Activated T-cell treated with anti-CD3 and anti-CD28 coated beads, Interleukin-2, amount 50 U/mL, for 4 hours (primary cell): ENCODE measurements at regions not wholly inside any gene's neighbourhood (a gene's known extent, or its start where the extent isn't known, plus 50 kb on each side); places are given as distances from the start of the nearest gene placed in this dataset.
A peak's percentile ranks its signal among the peaks of the same experiment; 100 is the strongest.

Source experiments
- ATAC-seq, 2 donors: fragments of 200-7000 bp; cut with Tn5 transposase; one replicate each; pipeline ENCODE4 v1.10.0; 2021
- DNase-seq: peaks from one replicate; pipeline ENCODE4 v3.0.0-alpha.2; 2020
- H3K27me3 Mint-ChIP-seq: one replicate; pipeline ENCODE4 v1.8.0; 2021; ENCODE audit warnings: low read depth, mixed read lengths
- H3K36me3 Mint-ChIP-seq: one replicate; pipeline ENCODE4 v1.8.0; 2022; ENCODE audit warnings: mixed read lengths; ENCODE audit not compliant: insufficient read depth
- H3K4me1 Mint-ChIP-seq: one replicate; pipeline ENCODE4 v1.8.0; 2021; ENCODE audit warnings: low read depth, mixed read lengths
- H3K4me3 Mint-ChIP-seq: one replicate; pipeline ENCODE4 v1.8.0; 2021; ENCODE audit warnings: mild to moderate bottlenecking, moderate library complexity, mixed read lengths
- H3K9me3 Mint-ChIP-seq: one replicate; pipeline ENCODE4 v1.8.0; 2021; ENCODE audit warnings: mixed read lengths

GRCh38 chr9:536597-537511 is 304.6 kb upstream of the DMRT1 start:
- Mint-ChIP-seq H3K36me3 (peaks cover 4% of the 10 kb centered on the region), H3K27me3 (peaks cover 3% of the 10 kb centered on the region), H3K4me3 (peak overlapping the region; percentile 58), H3K9me3 (peaks cover 3% of the 10 kb centered on the region), H3K4me1 (peaks cover 43% of the 10 kb centered on the region)
- ATAC-seq (no peak), DNase-seq (no peak)

DNA sequence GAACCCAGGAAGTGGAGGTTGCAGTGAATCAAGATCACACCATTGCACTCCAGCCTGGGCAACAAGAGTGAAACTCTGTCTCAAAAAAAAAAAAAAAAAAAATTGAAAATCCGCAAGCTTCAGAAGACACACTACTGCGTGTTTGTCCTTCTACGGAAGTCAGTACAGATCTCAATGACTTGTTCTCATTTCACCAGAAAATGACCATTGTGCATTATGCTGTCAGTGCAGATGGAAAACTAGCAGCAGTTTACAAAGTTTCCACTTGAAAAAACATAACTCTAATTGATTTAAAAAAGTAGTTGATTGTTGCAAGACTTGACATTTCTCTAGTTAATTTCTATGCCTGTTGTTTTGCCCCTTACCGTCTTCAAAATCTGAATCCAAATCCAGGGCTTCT is 298.0 kb upstream of the DMRT1 start:
- Mint-ChIP-seq H3K9me3 (peaks cover 3% of the 10 kb centered on the region), H3K4me1 (peaks cover 21% of the 10 kb centered on the region), H3K4me3 (no peak overlapping the region), H3K27me3 (no peaks in the 10 kb centered on the region), H3K36me3 (peaks cover 3% of the 10 kb centered on the region)
- DNase-seq (no peak), ATAC-seq (no peak)

DNA sequence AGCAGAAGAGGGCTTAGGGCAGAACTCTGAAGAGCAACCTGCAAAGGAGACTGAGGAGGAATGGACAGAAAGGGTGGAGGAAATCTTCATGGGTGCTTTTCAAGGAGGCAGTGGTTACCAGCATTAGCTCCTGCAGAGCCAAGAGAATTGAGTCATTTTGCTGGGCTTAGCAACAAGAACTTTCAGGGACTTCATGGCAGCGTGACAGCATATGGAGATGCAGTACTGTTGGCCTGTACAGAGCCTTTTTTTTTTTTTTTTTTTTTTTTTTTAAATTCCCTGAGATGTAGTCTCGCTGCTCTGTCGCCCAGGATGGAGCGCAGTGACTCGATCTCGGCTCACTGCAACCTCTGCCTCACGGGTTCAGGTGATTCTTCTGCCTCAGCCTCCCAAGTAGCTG is 296.0 kb upstream of the DMRT1 start:
- ATAC-seq (no peak), DNase-seq (no peak)
- Mint-ChIP-seq H3K4me1 (peaks cover 21% of the 10 kb centered on the region), H3K36me3 (peaks cover 2% of the 10 kb centered on the region), H3K9me3 (no peaks in the 10 kb centered on the region), H3K27me3 (no peaks in the 10 kb centered on the region), H3K4me3 (no peak overlapping the region)

DNA sequence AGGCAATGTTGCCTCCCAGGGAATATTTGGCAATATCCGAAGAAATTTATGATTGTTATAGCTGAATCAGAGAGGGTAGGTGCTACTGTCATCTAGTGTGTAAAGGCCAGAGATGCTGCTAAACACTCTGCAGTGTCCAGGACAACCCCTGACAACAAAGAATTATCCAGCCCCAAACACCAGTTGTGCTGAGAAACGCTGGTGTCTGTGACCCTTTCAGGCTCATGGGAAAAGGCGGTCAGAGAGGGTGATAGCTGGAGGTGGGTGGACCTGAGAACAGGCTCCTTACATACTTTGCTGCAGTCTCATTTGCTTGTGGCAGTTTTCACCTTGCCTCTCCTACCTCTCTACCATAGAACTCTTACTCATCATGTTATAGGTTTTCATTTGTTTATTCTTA is 295.3 kb upstream of the DMRT1 start:
- Mint-ChIP-seq H3K36me3 (peaks cover 2% of the 10 kb centered on the region), H3K4me1 (peaks cover 21% of the 10 kb centered on the region), H3K9me3 (no peaks in the 10 kb centered on the region), H3K27me3 (no peaks in the 10 kb centered on the region), H3K4me3 (no peak overlapping the region)
- ATAC-seq (no peak), DNase-seq (no peak)

DNA sequence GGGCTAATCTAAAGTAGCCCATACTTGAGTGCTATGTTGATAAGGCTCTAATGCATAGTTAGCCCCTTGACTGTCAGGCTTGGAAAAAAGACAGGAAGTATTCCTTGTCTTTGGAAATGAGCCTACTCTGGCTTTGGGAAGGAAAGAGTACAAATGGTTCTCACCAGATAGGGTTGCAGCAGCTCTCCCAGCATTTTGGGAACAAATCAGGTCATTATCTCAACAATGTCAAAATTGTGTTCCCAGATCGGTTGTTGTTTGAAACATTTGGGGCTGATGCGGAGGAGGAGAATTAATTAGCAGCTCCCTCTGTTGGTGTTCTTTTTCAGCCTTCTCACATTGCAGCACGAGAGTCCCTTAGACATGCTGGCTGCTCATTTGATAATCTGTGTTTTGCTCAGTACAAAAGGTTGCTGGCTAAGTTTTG is 294.7 kb upstream of the DMRT1 start:
- ATAC-seq, result no peak
- DNase-seq, result no peak
- peaks cover 2% of the 10 kb centered on the region for H3K36me3 Mint-ChIP-seq
- peak overlapping the region; percentile 27 for H3K4me3 Mint-ChIP-seq
- no peaks in the 10 kb centered on the region for H3K9me3 Mint-ChIP-seq
- H3K4me1 Mint-ChIP-seq, result peaks cover 21% of the 10 kb centered on the region
- H3K27me3 Mint-ChIP-seq, result no peaks in the 10 kb centered on the region

GRCh38 chr9:547314-547713 is 294.2 kb upstream of the DMRT1 start:
- Mint-ChIP-seq H3K4me3 (peak overlapping the region; percentile 27), H3K36me3 (peaks cover 4% of the 10 kb centered on the region), H3K9me3 (no peaks in the 10 kb centered on the region), H3K4me1 (peaks cover 21% of the 10 kb centered on the region), H3K27me3 (no peaks in the 10 kb centered on the region)
- DNase-seq, result no peak
- no peak for ATAC-seq

GRCh38 chr9:549455-549997 is 292.0 kb upstream of the DMRT1 start:
- no peak for ATAC-seq
- Mint-ChIP-seq H3K27me3 (no peaks in the 10 kb centered on the region), H3K36me3 (peaks cover 4% of the 10 kb centered on the region), H3K9me3 (no peaks in the 10 kb centered on the region), H3K4me1 (peaks cover 19% of the 10 kb centered on the region), H3K4me3 (no peak overlapping the region)
- DNase-seq, result no peak

DNA sequence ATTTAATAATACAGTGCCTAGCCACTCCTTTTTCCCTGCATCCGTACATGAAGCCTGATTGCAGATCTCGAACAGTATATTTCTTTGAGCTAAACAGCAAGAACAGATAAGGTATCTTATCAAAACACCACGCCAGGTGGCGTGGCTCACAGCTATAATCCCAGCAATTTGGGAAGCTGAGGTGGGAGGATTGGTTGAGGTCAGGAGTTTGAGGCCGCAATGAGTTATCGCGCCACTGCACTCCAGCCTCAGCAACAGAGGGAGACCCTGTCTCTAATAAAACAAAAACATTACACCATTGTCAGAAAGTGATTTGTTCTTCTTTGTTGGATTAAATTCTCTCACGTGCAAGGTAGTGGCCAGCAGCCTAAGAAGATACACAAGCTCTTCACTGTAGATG is 291.2 kb upstream of the DMRT1 start:
- peaks cover 16% of the 10 kb centered on the region for H3K4me1 Mint-ChIP-seq
- ATAC-seq (no peak), DNase-seq (no peak)
- H3K36me3 Mint-ChIP-seq, result peaks cover 4% of the 10 kb centered on the region
- no peaks in the 10 kb centered on the region for H3K9me3 Mint-ChIP-seq
- no peak overlapping the region for H3K4me3 Mint-ChIP-seq
- peaks cover 6% of the 10 kb centered on the region for H3K27me3 Mint-ChIP-seq

DNA sequence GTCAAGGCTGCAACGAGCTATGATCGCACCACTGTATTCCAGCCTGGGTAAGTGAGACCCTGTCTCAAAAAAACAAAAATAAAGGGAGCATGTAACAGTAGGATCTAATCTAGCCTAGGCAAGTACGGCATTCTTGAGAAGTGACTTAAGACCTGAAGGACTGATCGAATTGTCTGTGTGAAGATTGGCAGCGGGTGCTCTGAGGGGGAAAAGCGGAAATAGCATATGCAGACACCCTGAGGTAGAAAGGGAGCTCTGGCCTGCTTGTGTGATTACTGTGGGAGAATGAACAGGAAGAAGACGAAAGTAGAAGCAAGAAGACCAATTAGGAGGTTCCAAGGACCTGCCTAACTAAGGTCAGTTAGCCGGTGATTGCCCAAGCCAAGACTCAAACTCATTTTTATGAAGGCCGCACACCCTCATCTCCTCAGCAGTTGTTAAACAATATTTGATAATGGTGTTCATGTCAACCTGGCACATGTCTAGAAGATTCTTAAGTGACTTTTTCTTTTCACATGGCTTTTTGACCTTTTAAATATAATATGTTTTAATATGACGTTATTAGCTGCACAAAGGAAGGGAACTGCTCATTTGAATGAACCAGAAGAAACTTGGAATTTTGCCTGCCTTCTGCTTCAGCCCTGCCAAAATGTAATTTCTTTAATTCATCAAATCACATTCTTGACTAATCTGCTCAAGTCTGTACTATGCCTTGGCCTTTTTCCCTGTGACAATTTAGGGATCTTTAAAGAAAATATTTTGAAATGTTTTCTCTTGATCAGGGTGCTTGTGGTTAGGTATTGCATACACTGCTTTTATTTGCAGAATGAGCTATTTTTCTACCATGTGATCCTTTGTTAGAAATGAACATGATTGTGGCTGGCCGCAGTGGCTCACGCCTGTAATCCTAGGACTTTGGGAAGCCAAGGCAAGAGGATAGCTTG is 289.2 kb upstream of the DMRT1 start:
- peaks cover 6% of the 10 kb centered on the region for H3K27me3 Mint-ChIP-seq
- no peaks in the 10 kb centered on the region for H3K9me3 Mint-ChIP-seq
- H3K4me1 Mint-ChIP-seq, result peaks cover 5% of the 10 kb centered on the region
- DNase-seq (no peak), ATAC-seq (no peak)
- H3K36me3 Mint-ChIP-seq, result peaks cover 4% of the 10 kb centered on the region
- H3K4me3 Mint-ChIP-seq, result no peak overlapping the region

GRCh38 chr9:555493-555892 is 286.0 kb upstream of the DMRT1 start:
- ATAC-seq (no peak), DNase-seq (no peak)
- H3K4me3 Mint-ChIP-seq, result no peak overlapping the region
- peaks cover 2% of the 10 kb centered on the region for H3K36me3 Mint-ChIP-seq
- H3K9me3 Mint-ChIP-seq, result no peaks in the 10 kb centered on the region
- H3K27me3 Mint-ChIP-seq, result peaks cover 8% of the 10 kb centered on the region
- peaks cover 15% of the 10 kb centered on the region for H3K4me1 Mint-ChIP-seq

- DNase-seq (no peak), ATAC-seq (no peak)
- Mint-ChIP-seq H3K4me1 (peaks cover 18% of the 10 kb centered on the region), H3K9me3 (no peaks in the 10 kb centered on the region), H3K27me3 (peaks cover 8% of the 10 kb centered on the region), H3K4me3 (no peak overlapping the region), H3K36me3 (peaks cover 2% of the 10 kb centered on the region)
Measured at GRCh38 chr9:556199-556598, 285.3 kb upstream of the DMRT1 start.

- Mint-ChIP-seq H3K4me1 (peaks cover 18% of the 10 kb centered on the region), H3K36me3 (peaks cover 2% of the 10 kb centered on the region), H3K27me3 (peaks cover 8% of the 10 kb centered on the region), H3K4me3 (no peak overlapping the region), H3K9me3 (no peaks in the 10 kb centered on the region)
- DNase-seq, result no peak
- ATAC-seq, result no peak
Measured at GRCh38 chr9:556675-557074, 284.8 kb upstream of the DMRT1 start.

- peaks cover 8% of the 10 kb centered on the region for H3K27me3 Mint-ChIP-seq
- ATAC-seq (no peak), DNase-seq (no peak)
- no peaks in the 10 kb centered on the region for H3K9me3 Mint-ChIP-seq
- no peak overlapping the region for H3K4me3 Mint-ChIP-seq
- H3K4me1 Mint-ChIP-seq, result peaks cover 18% of the 10 kb centered on the region
- H3K36me3 Mint-ChIP-seq, result no peaks in the 10 kb centered on the region
Measured at GRCh38 chr9:557601-558201, 283.8 kb upstream of the DMRT1 start.

GRCh38 chr9:561427-561826 is 280.1 kb upstream of the DMRT1 start:
- Mint-ChIP-seq H3K4me3 (no peak overlapping the region), H3K27me3 (peaks cover 4% of the 10 kb centered on the region)

More at GRCh38 chr9:561427-561826, 280.1 kb upstream of the DMRT1 start:
- H3K4me1 Mint-ChIP-seq, result peaks cover 18% of the 10 kb centered on the region
- DNase-seq (no peak), ATAC-seq (no peak)
- H3K36me3 Mint-ChIP-seq, result peaks cover 10% of the 10 kb centered on the region
- peaks cover 4% of the 10 kb centered on the region for H3K9me3 Mint-ChIP-seq
